B cell (primary cell): ENCODE measurements at regions not wholly inside any gene's neighbourhood (a gene's known extent, or its start where the extent isn't known, plus 50 kb on each side); places are given as distances from the start of the nearest gene placed in this dataset.

Experiments
- ATAC-seq: fragments of 200-7000 bp; cut with Tn5 transposase; one replicate; pipeline ENCODE4 v1.10.0; 2021; ENCODE audit warnings: low read depth, mild to moderate bottlenecking, moderate number of reproducible peaks, moderate library complexity
- CTCF ChIA-PET: fragments of 350-600 bp; sonication (Branson Sonifier 250); formaldehyde crosslinking; loops from one replicate; lab custom pipeline; 2021; ENCODE audit warnings: antibody characterized with exemption, inconsistent platforms; lab: Charles Lee
- POLR2A ChIA-PET: fragments of 350-600 bp; sonication (Branson Sonifier 250); formaldehyde crosslinking; loops from one replicate; lab custom pipeline; 2021; ENCODE audit warnings: antibody characterized with exemption; lab: Charles Lee
- DNase-seq: peaks from one replicate; pipeline ENCODE4 v3.0.0; 2013
- H2AFZ ChIP-seq: 2 replicates; pipeline ENCODE4 v1.6.1; 2012; ENCODE audit warnings: mild to moderate bottlenecking, low read depth, low read length; ENCODE audit not compliant: insufficient read depth, poor library complexity, severe bottlenecking
- H3K27ac ChIP-seq, 2 donors: 1 replicate in 1 of 2; 2 replicates in 1 of 2; pipeline ENCODE4 v1.5.1; 2012 to 2013; ENCODE audit warnings: low read length in 2 of 2, mild to moderate bottlenecking in 2 of 2, moderate library complexity in 1 of 2
- H3K27me3 ChIP-seq, 4 experiments: fragments of 200-600 bp in 1 of 4; sonication (generic) in 1 of 4; replicated peaks in 1 of 4; 1 replicate in 2 of 4; 2 replicates in 2 of 4; pipeline versions ENCODE4 v1.6.1 to v1.7.0; 2013 to 2016; ENCODE audit warnings: low read length in 3 of 4, mild to moderate bottlenecking in 2 of 4, mixed read lengths in 1 of 4, moderate library complexity in 1 of 4; ENCODE audit not compliant: insufficient read depth in 4 of 4, control insufficient read depth in 3 of 4; ENCODE audit errors: control extremely low read depth in 1 of 4
- H3K36me3 ChIP-seq, 2 experiments: replicated peaks in 1 of 2; 1 replicate in 1 of 2; 2 replicates in 1 of 2; pipeline versions ENCODE4 v1.6.1 to v1.7.1; 2013; ENCODE audit warnings: low read length in 1 of 2; ENCODE audit not compliant: insufficient read depth in 2 of 2, control insufficient read depth in 1 of 2; ENCODE audit errors: control extremely low read depth in 1 of 2, extremely low read depth in 1 of 2
- H3K4me1 ChIP-seq, 2 donors: fragments of 200-600 bp in 1 of 2; sonication (generic) in 1 of 2; 1 replicate in 1 of 2; 2 replicates in 1 of 2; pipeline versions ENCODE4 v1.5.1 to v1.6.1; 2013 to 2017; ENCODE audit warnings: low read length in 2 of 2; ENCODE audit not compliant: control insufficient read depth in 2 of 2, insufficient read depth in 2 of 2
- H3K4me2 ChIP-seq: replicated peaks from 2 replicates; pipeline ENCODE3; 2012; ENCODE audit warnings: mild to moderate bottlenecking, low read depth, low read length; ENCODE audit not compliant: poor library complexity, severe bottlenecking
- H3K4me3 ChIP-seq, 5 experiments: fragments of 200-600 bp in 1 of 5; sonication (generic) in 1 of 5; 1 replicate in 3 of 5; 2 replicates in 2 of 5; pipeline versions ENCODE4 v1.5.1 to v1.7.0; 2011 to 2016; ENCODE audit warnings: low read length in 4 of 5, mild to moderate bottlenecking in 4 of 5, low read depth in 2 of 5, control low read depth in 1 of 5, moderate library complexity in 1 of 5; ENCODE audit not compliant: insufficient read depth in 1 of 5; ENCODE audit errors: control extremely low read depth in 1 of 5, extremely low read depth in 1 of 5
- H3K79me2 ChIP-seq: fragments of 200-600 bp; sonication (generic); one replicate; pipeline ENCODE4 v1.6.0; 2016; ENCODE audit warnings: low read length; ENCODE audit not compliant: control insufficient read depth, insufficient read depth
- H3K9ac ChIP-seq: fragments of 200-600 bp; sonication (generic); 2 replicates; pipeline ENCODE4 v1.6.1; 2017; ENCODE audit warnings: mild to moderate bottlenecking, low read length, moderate library complexity
- H3K9me3 ChIP-seq, 3 donors: one replicate each; pipeline versions ENCODE4 v1.6.1 to v1.7.1; 2013; ENCODE audit warnings: low read length in 2 of 3; ENCODE audit not compliant: control insufficient read depth in 2 of 3, insufficient read depth in 1 of 3; ENCODE audit errors: control extremely low read depth in 1 of 3
- H4K20me1 ChIP-seq: 2 replicates; pipeline ENCODE4 v1.6.0; 2012; ENCODE audit warnings: mild to moderate bottlenecking, low read length; ENCODE audit not compliant: insufficient read depth, control insufficient read depth, poor library complexity, severe bottlenecking
- H3K27ac Mint-ChIP-seq: one replicate; pipeline ENCODE4 v1.8.0; 2021; ENCODE audit warnings: mixed read lengths
- H3K27me3 Mint-ChIP-seq: one replicate; pipeline ENCODE4 v1.8.0; 2021; ENCODE audit warnings: mixed read lengths
- H3K4me1 Mint-ChIP-seq: one replicate; pipeline ENCODE4 v1.8.0; 2021; ENCODE audit warnings: mixed read lengths
- H3K4me3 Mint-ChIP-seq: one replicate; pipeline ENCODE4 v1.8.0; 2021; ENCODE audit warnings: mixed read lengths
- H3K9me3 Mint-ChIP-seq: one replicate; pipeline ENCODE4 v1.8.0; 2022; ENCODE audit warnings: mixed read lengths; ENCODE audit not compliant: insufficient read depth
- EZH2 ChIP-seq: IDR thresholded peaks from 2 replicates; pipeline ENCODE4 v1.6.1; 2012; ENCODE audit warnings: borderline replicate concordance, low read depth, mild to moderate bottlenecking, moderate library complexity, low read length; ENCODE audit not compliant: insufficient read depth, poor library complexity, severe bottlenecking
- WGBS: methylation state at CpG from one replicate; pipeline ENCODE4 v1.1.5; 2013; ENCODE audit warnings: missing lambda C conversion rate; ENCODE audit not compliant: insufficient coverage; 5-methylcytosine and 5-hydroxymethylcytosine counted together
- intact Hi-C: fragments of 100-400 bp; cut with micrococcal nuclease; formaldehyde crosslinking; loops from one replicate; pipeline ENCODE4 v1.10.0; 2022
- TF ChIP-seq, protein P1 (sequence below): fragments of 200-600 bp; IDR thresholded peaks from one replicate; pipeline ENCODE4 v1.8.0; 2022; ENCODE audit warnings: antibody characterized with exemption, mild to moderate bottlenecking

GRCh38 chr6:12233693-12234571, 56.2 kb upstream of the EDN1 start:
- WGBS, result 100% methylated on average over 2 of the region's 4 CpGs
- intact Hi-C loops, result loop anchor here (1.0 to 10.0 kb wide), 7 partner anchors 55 to 649 kb away; no protein-coding TSS in a partner anchor
- POLR2A ChIA-PET, result no interaction called here
- H3K27ac Mint-ChIP-seq, result no peak overlapping the region
- Histone ChIP-seq H3K9me3 (no peaks in the 10 kb centered on the region), H3K36me3 (no peaks in the 10 kb centered on the region), H3K4me3 (no peak overlapping the region), H3K4me1 (peaks cover 0 to 5% of the 10 kb centered on the region in 2 donors), H3K9ac (no peak overlapping the region), H3K4me2 (peak overlapping the region; percentile 9), H4K20me1 (no peaks in the 10 kb centered on the region), H3K79me2 (no peaks in the 10 kb centered on the region), H3K27ac (no peak overlapping the region), H2AFZ (no peak overlapping the region), H3K27me3 (no peaks in the 10 kb centered on the region)
- CTCF ChIA-PET, result interaction anchor here (0.6 to 3.8 kb wide), 45 partner anchors 12 to 650 kb away, joined by 3 to 130 read pairs (median 4); no protein-coding TSS in a partner anchor
- DNase-seq (peak; percentile 75), ATAC-seq (peak; percentile 77)
- TF ChIP-seq, protein P1, sequence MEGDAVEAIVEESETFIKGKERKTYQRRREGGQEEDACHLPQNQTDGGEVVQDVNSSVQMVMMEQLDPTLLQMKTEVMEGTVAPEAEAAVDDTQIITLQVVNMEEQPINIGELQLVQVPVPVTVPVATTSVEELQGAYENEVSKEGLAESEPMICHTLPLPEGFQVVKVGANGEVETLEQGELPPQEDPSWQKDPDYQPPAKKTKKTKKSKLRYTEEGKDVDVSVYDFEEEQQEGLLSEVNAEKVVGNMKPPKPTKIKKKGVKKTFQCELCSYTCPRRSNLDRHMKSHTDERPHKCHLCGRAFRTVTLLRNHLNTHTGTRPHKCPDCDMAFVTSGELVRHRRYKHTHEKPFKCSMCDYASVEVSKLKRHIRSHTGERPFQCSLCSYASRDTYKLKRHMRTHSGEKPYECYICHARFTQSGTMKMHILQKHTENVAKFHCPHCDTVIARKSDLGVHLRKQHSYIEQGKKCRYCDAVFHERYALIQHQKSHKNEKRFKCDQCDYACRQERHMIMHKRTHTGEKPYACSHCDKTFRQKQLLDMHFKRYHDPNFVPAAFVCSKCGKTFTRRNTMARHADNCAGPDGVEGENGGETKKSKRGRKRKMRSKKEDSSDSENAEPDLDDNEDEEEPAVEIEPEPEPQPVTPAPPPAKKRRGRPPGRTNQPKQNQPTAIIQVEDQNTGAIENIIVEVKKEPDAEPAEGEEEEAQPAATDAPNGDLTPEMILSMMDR, result peak; percentile 77
- no peak for TF ChIP-seq EZH2
- no peaks in the 10 kb centered on the region for H3K9me3 Mint-ChIP-seq
- no peak overlapping the region for H3K4me3 Mint-ChIP-seq
- peaks cover 10% of the 10 kb centered on the region for H3K4me1 Mint-ChIP-seq
- no peaks in the 10 kb centered on the region for H3K27me3 Mint-ChIP-seq

DNA sequence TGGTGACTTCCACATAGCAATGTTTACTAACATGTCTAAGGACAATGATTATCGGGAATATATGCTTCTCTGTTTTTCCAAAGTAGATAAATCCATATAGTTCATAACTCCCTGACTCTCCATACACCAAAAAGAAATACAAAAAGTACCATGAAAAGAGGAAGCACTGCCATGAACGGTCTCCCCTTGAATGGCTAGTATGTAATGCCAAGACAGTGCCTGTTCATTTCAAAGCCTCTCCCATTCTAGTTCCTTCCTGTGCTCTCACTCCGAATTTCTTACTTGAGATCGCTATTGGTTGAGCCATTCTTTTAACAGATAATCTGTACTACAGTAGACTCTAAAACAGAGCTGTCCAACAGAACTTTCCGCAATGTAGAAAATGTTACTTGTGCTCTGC, 54.8 kb upstream of the EDN1 start:
- H3K9me3 Mint-ChIP-seq, result no peaks in the 10 kb centered on the region
- Histone ChIP-seq H3K9me3 (no peaks in the 10 kb centered on the region), H3K36me3 (no peaks in the 10 kb centered on the region), H3K4me1 (peaks cover 0 to 5% of the 10 kb centered on the region in 2 donors), H3K27ac (no peak overlapping the region), H3K79me2 (no peaks in the 10 kb centered on the region), H3K9ac (no peak overlapping the region), H3K4me2 (no peak overlapping the region), H3K4me3 (no peak overlapping the region), H2AFZ (no peak overlapping the region), H3K27me3 (no peaks in the 10 kb centered on the region), H4K20me1 (no peaks in the 10 kb centered on the region)
- WGBS, result 75% methylated on average over 2 of the region's 5 CpGs
- no peaks in the 10 kb centered on the region for H3K27me3 Mint-ChIP-seq
- DNase-seq (no peak), ATAC-seq (no peak)
- POLR2A ChIA-PET, result no interaction called here
- CTCF ChIA-PET, result interaction anchor here (1.4 to 2.4 kb wide), 2 partner anchors 578 to 580 kb away, joined by 4 to 24 read pairs; no protein-coding TSS in a partner anchor
- H3K27ac Mint-ChIP-seq, result no peak overlapping the region
- TF ChIP-seq EZH2, result no peak
- TF ChIP-seq, protein P1, result no peak
- no peak overlapping the region for H3K4me3 Mint-ChIP-seq
- H3K4me1 Mint-ChIP-seq, result peaks cover 10% of the 10 kb centered on the region
- intact Hi-C loops, result loop anchor here (10.0 kb wide), 1 partner anchor 201 kb away; no protein-coding TSS in a partner anchor
